Neural cell (in vitro differentiated cells): ENCODE measurements at regions not wholly inside any gene's neighbourhood (a gene's known extent, or its start where the extent isn't known, plus 50 kb on each side); places are given as distances from the start of the nearest gene placed in this dataset.

Experiments used
- CTCF ChIP-seq: fragments of 450-650 bp; IDR thresholded peaks from 2 replicates; pipeline ENCODE4 v1.5.1; 2014; ENCODE audit warnings: antibody characterized with exemption, mild to moderate bottlenecking, moderate library complexity; ENCODE audit not compliant: poor library complexity, severe bottlenecking
- EP300 ChIP-seq: fragments of 450-650 bp; conservative IDR thresholded peaks from 2 replicates; pipeline ENCODE4 v1.6.1; 2014; ENCODE audit warnings: antibody characterized with exemption, mild to moderate bottlenecking, moderate library complexity; ENCODE audit not compliant: poor library complexity, severe bottlenecking
- EZH2 ChIP-seq: fragments of 200-600, 300-800 bp; shearing (Covaris generic), sonication (generic); IDR thresholded peaks from 2 replicates; pipeline ENCODE4 v1.6.1; 2014; ENCODE audit warnings: antibody characterized with exemption, low read length, borderline replicate concordance, mild to moderate bottlenecking; ENCODE audit not compliant: insufficient read depth, poor library complexity, severe bottlenecking
- MXI1 ChIP-seq: fragments of 450-650 bp; conservative IDR thresholded peaks from 2 replicates; pipeline ENCODE4 v1.6.1; 2014; ENCODE audit warnings: antibody characterized with exemption, mild to moderate bottlenecking; ENCODE audit not compliant: poor library complexity, severe bottlenecking
- POLR2AphosphoS5 ChIP-seq: IDR thresholded peaks from 2 replicates; pipeline ENCODE4 v1.6.1; 2012
- RAD21 ChIP-seq: fragments of 450-650 bp; conservative IDR thresholded peaks from 2 replicates; pipeline ENCODE4 v1.6.1; 2014; ENCODE audit warnings: antibody characterized with exemption, mild to moderate bottlenecking, moderate library complexity

GRCh38 chr9:87280421-87280820 is 217.2 kb upstream of the DAPK1 start:
- TF ChIP-seq CTCF (no peak), RAD21 (no peak), POLR2AphosphoS5 (no peak), EP300 (no peak), MXI1 (no peak), EZH2 (no peak)
